ENCODE measurements at regions not wholly inside any gene's neighbourhood (a gene's known extent, or its start where the extent isn't known, plus 50 kb on each side); places are given as distances from the start of the nearest gene placed in this dataset.
"Not testable (repeated sequence)": the region's sequence is repeated elsewhere in the genome, so short reads cannot be mapped to it uniquely, and the experiment has no call there.

- Histone ChIP-seq H3K27ac (ENCODE audit: low read depth in 1 of 2, low read length in 1 of 2) (no peak overlapping the region), H3K9ac (ENCODE audit: insufficient read depth in 1 of 2, low read length in 2 of 2) (no peak overlapping the region), H3K36me3 (ENCODE audit: control insufficient read depth in 4 of 4, insufficient read depth in 4 of 4, low read length in 4 of 4) (no peaks in the 10 kb centered on the region), H3K27me3 (ENCODE audit: control insufficient read depth in 3 of 3, insufficient read depth in 3 of 3, low read length in 2 of 3) (no peaks in the 10 kb centered on the region), H3K4me1 (ENCODE audit: control insufficient read depth in 5 of 5, insufficient read depth in 5 of 5, low read length in 5 of 5) (no peaks in the 10 kb centered on the region), H3K4me3 (no peak overlapping the region), H3K9me3 (ENCODE audit: control insufficient read depth in 4 of 4, insufficient read depth in 3 of 4, low read length in 3 of 4) (no peaks in the 10 kb centered on the region)
- no peak for TF ChIP-seq CTCF (IDR thresholded peaks at IDR 0.05; ENCODE audit: control extremely low read depth, extremely low read depth)
- ATAC-seq (ENCODE audit: insufficient read depth, low FRiP score) = no peak
- DNase-seq = no peak
- 71 to 87% methylated on average over 3 of the region's 3 CpGs for WGBS, 2 donors
Measured at GRCh38 chrX:116749943-116750342, 287.2 kb upstream of the CT83 start.

- H3K4me1 ChIP-seq (ENCODE audit: control insufficient read depth in 5 of 5, insufficient read depth in 5 of 5, low read length in 5 of 5) = no peaks in the 10 kb centered on the region
- ATAC-seq (ENCODE audit: insufficient read depth, low FRiP score) (no peak), DNase-seq (no peak)
- TF ChIP-seq CTCF (IDR thresholded peaks at IDR 0.05; ENCODE audit: control extremely low read depth, extremely low read depth) = no peak
- no peak overlapping the region for H3K27ac ChIP-seq (ENCODE audit: low read depth in 1 of 2, low read length in 1 of 2)
- no peaks in the 10 kb centered on the region for H3K27me3 ChIP-seq (ENCODE audit: control insufficient read depth in 3 of 3, insufficient read depth in 3 of 3, low read length in 2 of 3)
- H3K9ac ChIP-seq (ENCODE audit: insufficient read depth in 1 of 2, low read length in 2 of 2) = no peak overlapping the region
- H3K4me3 ChIP-seq = no peak overlapping the region
- no peaks in the 10 kb centered on the region for H3K36me3 ChIP-seq (ENCODE audit: control insufficient read depth in 4 of 4, insufficient read depth in 4 of 4, low read length in 4 of 4)
- no peaks in the 10 kb centered on the region for H3K9me3 ChIP-seq (ENCODE audit: control insufficient read depth in 4 of 4, insufficient read depth in 3 of 4, low read length in 3 of 4)
- WGBS, 2 donors = 53% methylated on average over 2 of the region's 2 CpGs
Measured at GRCh38 chrX:116732214-116732613, 269.4 kb upstream of the CT83 start.

- no peaks in the 10 kb centered on the region for H3K4me1 ChIP-seq (ENCODE audit: control insufficient read depth in 5 of 5, insufficient read depth in 5 of 5, low read length in 5 of 5)
- no peaks in the 10 kb centered on the region for H3K9me3 ChIP-seq (ENCODE audit: control insufficient read depth in 4 of 4, insufficient read depth in 3 of 4, low read length in 3 of 4)
- TF ChIP-seq CTCF (IDR thresholded peaks at IDR 0.05; ENCODE audit: control extremely low read depth, extremely low read depth) = no peak
- H3K27ac ChIP-seq (ENCODE audit: low read depth in 1 of 2, low read length in 1 of 2) = no peak overlapping the region
- no peaks in the 10 kb centered on the region for H3K36me3 ChIP-seq (ENCODE audit: control insufficient read depth in 4 of 4, insufficient read depth in 4 of 4, low read length in 4 of 4)
- H3K4me3 ChIP-seq = no peak overlapping the region
- no peak overlapping the region for H3K9ac ChIP-seq (ENCODE audit: insufficient read depth in 1 of 2, low read length in 2 of 2)
- no peaks in the 10 kb centered on the region for H3K27me3 ChIP-seq (ENCODE audit: control insufficient read depth in 3 of 3, insufficient read depth in 3 of 3, low read length in 2 of 3)
- 83 to 94% methylated on average over 4 of the region's 4 CpGs for WGBS, 2 donors
- ATAC-seq (ENCODE audit: insufficient read depth, low FRiP score) (no peak), DNase-seq (no peak)
Measured at GRCh38 chrX:116726806-116727205, 264.0 kb upstream of the CT83 start.

DNA sequence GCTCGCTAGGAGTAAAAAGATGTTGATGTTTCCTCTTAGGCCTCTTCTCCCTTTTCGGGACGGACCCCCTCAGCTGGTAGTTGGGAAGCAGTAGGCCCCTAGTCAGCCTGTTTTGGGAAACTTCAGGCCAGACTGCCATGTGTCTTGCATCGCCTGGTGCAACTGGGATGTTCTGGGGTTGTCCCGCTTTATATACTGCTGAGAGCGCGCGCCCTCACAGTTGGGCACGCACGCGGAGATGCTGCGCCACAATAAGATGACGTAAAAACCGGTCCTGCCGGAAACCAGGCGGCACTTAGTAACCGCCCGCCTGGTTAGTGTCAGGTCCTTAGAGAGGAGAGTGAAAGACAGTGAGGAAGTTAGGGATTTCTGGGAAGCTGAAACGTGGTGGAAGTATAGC, 231.3 kb upstream of the CT83 start:
- TF ChIP-seq CTCF (IDR thresholded peaks at IDR 0.05; ENCODE audit: control extremely low read depth, extremely low read depth) = no peak
- no peak overlapping the region for H3K27ac ChIP-seq (ENCODE audit: low read depth in 1 of 2, low read length in 1 of 2)
- H3K4me1 ChIP-seq (ENCODE audit: control insufficient read depth in 5 of 5, insufficient read depth in 5 of 5, low read length in 5 of 5) = no peaks in the 10 kb centered on the region
- H3K36me3 ChIP-seq (ENCODE audit: control insufficient read depth in 4 of 4, insufficient read depth in 4 of 4, low read length in 4 of 4) = no peaks in the 10 kb centered on the region
- WGBS, 2 donors = 69 to 95% methylated on average over 19 of the region's 19 CpGs
- H3K27me3 ChIP-seq (ENCODE audit: control insufficient read depth in 3 of 3, insufficient read depth in 3 of 3, low read length in 2 of 3) = peaks cover 0 to 2% (median 2%) of the 10 kb centered on the region in 3 donors
- H3K9ac ChIP-seq (ENCODE audit: insufficient read depth in 1 of 2, low read length in 2 of 2) = no peak overlapping the region
- H3K4me3 ChIP-seq = no peak overlapping the region
- H3K9me3 ChIP-seq (ENCODE audit: control insufficient read depth in 4 of 4, insufficient read depth in 3 of 4, low read length in 3 of 4) = no peaks in the 10 kb centered on the region
- no peak for ATAC-seq (ENCODE audit: insufficient read depth, low FRiP score)
- DNase-seq = no peak

- H3K9ac ChIP-seq (ENCODE audit: insufficient read depth in 1 of 2, low read length in 2 of 2); H3K9me3 ChIP-seq (ENCODE audit: control insufficient read depth in 4 of 4, insufficient read depth in 3 of 4, low read length in 3 of 4); H3K27me3 ChIP-seq (ENCODE audit: control insufficient read depth in 3 of 3, insufficient read depth in 3 of 3, low read length in 2 of 3); H3K27ac ChIP-seq (ENCODE audit: low read depth in 1 of 2, low read length in 1 of 2); ATAC-seq (ENCODE audit: insufficient read depth, low FRiP score); H3K36me3 ChIP-seq (ENCODE audit: control insufficient read depth in 4 of 4, insufficient read depth in 4 of 4, low read length in 4 of 4); H3K4me1 ChIP-seq (ENCODE audit: control insufficient read depth in 5 of 5, insufficient read depth in 5 of 5, low read length in 5 of 5); DNase-seq; H3K4me3 ChIP-seq: not testable (repeated sequence)
- WGBS, 2 donors = 72 to 89% methylated on average over 7 of the region's 7 CpGs
Measured at GRCh38 chrX:116679544-116679943, 216.8 kb upstream of the CT83 start.
